ENCODE measurements at regions not wholly inside any gene's neighbourhood (a gene's known extent, or its start where the extent isn't known, plus 50 kb on each side); places are given as distances from the start of the nearest gene placed in this dataset.
"Not testable (repeated sequence)": the region's sequence is repeated elsewhere in the genome, so short reads cannot be mapped to it uniquely, and the experiment has no call there.

DNA sequence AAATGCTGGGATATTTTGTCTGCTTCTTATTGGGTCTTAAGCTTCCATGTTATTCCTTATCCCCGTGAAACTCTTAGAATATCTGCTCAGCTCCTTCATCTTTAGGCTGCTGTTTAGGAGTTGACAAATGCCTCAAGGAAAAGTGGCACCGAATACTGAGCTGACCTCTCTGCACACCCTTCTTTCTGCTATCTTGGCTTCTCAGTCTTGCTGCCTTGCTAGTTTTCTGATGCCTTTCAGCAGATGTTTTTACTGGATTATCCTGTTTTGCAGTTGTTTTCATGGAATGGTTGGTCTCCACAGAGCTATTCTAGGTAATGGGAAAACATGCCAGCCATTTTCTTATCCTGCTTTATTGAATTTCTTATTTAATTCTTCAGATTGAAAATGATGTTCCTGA, 86.3 kb downstream of the GYPE start:
- Mint-ChIP-seq H3K4me3 (no peak overlapping the region), H3K27me3 (no peaks in the 10 kb centered on the region), H3K9me3 (ENCODE audit: insufficient read depth) (no peaks in the 10 kb centered on the region), H3K27ac (no peak overlapping the region), H3K4me1 (no peaks in the 10 kb centered on the region)
- Histone ChIP-seq H3K36me3 (replicated peaks in 1 of 2; ENCODE audit: control extremely low read depth in 1 of 2, control insufficient read depth in 1 of 2, extremely low read depth in 1 of 2, insufficient read depth in 2 of 2, low read length in 1 of 2) (no peaks in the 10 kb centered on the region), H3K9me3 (ENCODE audit: control extremely low read depth in 1 of 3, control insufficient read depth in 2 of 3, insufficient read depth in 1 of 3, low read length in 2 of 3) (no peaks in the 10 kb centered on the region), H3K9ac (ENCODE audit: low read length) (no peak overlapping the region), H2AFZ (ENCODE audit: insufficient read depth, low read depth, low read length, poor library complexity, severe bottlenecking) (no peak overlapping the region), H3K27me3 (replicated peaks in 1 of 4; ENCODE audit: control extremely low read depth in 1 of 4, control insufficient read depth in 3 of 4, insufficient read depth in 4 of 4, low read length in 3 of 4) (no peaks in the 10 kb centered on the region), H3K4me2 (replicated peaks; ENCODE audit: low read depth, low read length, poor library complexity, severe bottlenecking) (no peak overlapping the region), H3K27ac (ENCODE audit: low read length in 2 of 2) (no peak overlapping the region), H4K20me1 (ENCODE audit: control insufficient read depth, insufficient read depth, low read length, poor library complexity, severe bottlenecking) (no peaks in the 10 kb centered on the region), H3K79me2 (ENCODE audit: control insufficient read depth, insufficient read depth, low read length) (no peaks in the 10 kb centered on the region), H3K4me3 (ENCODE audit: control extremely low read depth in 1 of 5, extremely low read depth in 1 of 5, insufficient read depth in 1 of 5, low read depth in 2 of 5, low read length in 4 of 5) (no peak overlapping the region), H3K4me1 (ENCODE audit: control insufficient read depth in 2 of 2, insufficient read depth in 2 of 2, low read length in 2 of 2) (no peaks in the 10 kb centered on the region)
- intact Hi-C loops (cut with micrococcal nuclease) = no loop called here
- no peak for DNase-seq
- no peak for ATAC-seq (ENCODE audit: low read depth)
- CTCF ChIA-PET = no interaction called here
- no peak for TF ChIP-seq EZH2 (IDR thresholded peaks at IDR 0.05; ENCODE audit: borderline replicate concordance, insufficient read depth, low read depth, low read length, poor library complexity, severe bottlenecking)
- TF ChIP-seq, protein P1, sequence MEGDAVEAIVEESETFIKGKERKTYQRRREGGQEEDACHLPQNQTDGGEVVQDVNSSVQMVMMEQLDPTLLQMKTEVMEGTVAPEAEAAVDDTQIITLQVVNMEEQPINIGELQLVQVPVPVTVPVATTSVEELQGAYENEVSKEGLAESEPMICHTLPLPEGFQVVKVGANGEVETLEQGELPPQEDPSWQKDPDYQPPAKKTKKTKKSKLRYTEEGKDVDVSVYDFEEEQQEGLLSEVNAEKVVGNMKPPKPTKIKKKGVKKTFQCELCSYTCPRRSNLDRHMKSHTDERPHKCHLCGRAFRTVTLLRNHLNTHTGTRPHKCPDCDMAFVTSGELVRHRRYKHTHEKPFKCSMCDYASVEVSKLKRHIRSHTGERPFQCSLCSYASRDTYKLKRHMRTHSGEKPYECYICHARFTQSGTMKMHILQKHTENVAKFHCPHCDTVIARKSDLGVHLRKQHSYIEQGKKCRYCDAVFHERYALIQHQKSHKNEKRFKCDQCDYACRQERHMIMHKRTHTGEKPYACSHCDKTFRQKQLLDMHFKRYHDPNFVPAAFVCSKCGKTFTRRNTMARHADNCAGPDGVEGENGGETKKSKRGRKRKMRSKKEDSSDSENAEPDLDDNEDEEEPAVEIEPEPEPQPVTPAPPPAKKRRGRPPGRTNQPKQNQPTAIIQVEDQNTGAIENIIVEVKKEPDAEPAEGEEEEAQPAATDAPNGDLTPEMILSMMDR (IDR thresholded peaks at IDR 0.05) = no peak
- POLR2A ChIA-PET = no interaction called here
- 100% methylated on average over 1 of the region's 2 CpGs for WGBS (ENCODE audit: insufficient coverage)

DNA sequence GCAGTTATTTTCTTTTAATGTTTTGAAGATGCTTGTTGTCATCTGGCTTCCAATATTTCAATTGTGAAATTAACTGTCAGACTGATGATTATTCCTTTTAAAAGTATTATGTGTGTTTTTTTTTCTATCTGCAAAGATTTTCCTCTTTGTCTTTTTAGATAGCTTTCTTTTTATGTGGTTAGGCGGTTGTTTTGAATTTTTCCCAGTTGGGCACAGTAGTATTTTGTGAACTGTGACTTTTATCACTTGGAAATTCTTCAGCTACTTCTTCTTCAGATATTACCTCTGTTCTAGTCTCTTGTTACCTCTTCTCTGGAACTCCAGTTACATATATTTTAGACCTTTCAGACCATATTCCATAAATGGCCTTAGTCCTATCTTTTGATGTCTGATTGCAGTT, 87.5 kb downstream of the GYPE start:
- ATAC-seq (ENCODE audit: low read depth); H3K27me3 Mint-ChIP-seq; H3K9ac ChIP-seq (ENCODE audit: low read length); H3K4me2 ChIP-seq (replicated peaks; ENCODE audit: low read depth, low read length, poor library complexity, severe bottlenecking); H3K4me1 Mint-ChIP-seq; H3K27me3 ChIP-seq (replicated peaks in 1 of 4; ENCODE audit: control extremely low read depth in 1 of 4, control insufficient read depth in 3 of 4, insufficient read depth in 4 of 4, low read length in 3 of 4); H3K4me3 Mint-ChIP-seq; H3K36me3 ChIP-seq (replicated peaks in 1 of 2; ENCODE audit: control extremely low read depth in 1 of 2, control insufficient read depth in 1 of 2, extremely low read depth in 1 of 2, insufficient read depth in 2 of 2, low read length in 1 of 2); H4K20me1 ChIP-seq (ENCODE audit: control insufficient read depth, insufficient read depth, low read length, poor library complexity, severe bottlenecking); H3K4me1 ChIP-seq (ENCODE audit: control insufficient read depth in 2 of 2, insufficient read depth in 2 of 2, low read length in 2 of 2); H3K9me3 Mint-ChIP-seq (ENCODE audit: insufficient read depth); H3K4me3 ChIP-seq (ENCODE audit: control extremely low read depth in 1 of 5, extremely low read depth in 1 of 5, insufficient read depth in 1 of 5, low read depth in 2 of 5, low read length in 4 of 5); CTCF ChIA-PET; H3K27ac Mint-ChIP-seq; intact Hi-C loops (cut with micrococcal nuclease); H2AFZ ChIP-seq (ENCODE audit: insufficient read depth, low read depth, low read length, poor library complexity, severe bottlenecking); POLR2A ChIA-PET; H3K9me3 ChIP-seq (ENCODE audit: control extremely low read depth in 1 of 3, control insufficient read depth in 2 of 3, insufficient read depth in 1 of 3, low read length in 2 of 3); H3K27ac ChIP-seq (ENCODE audit: low read length in 2 of 2); DNase-seq; H3K79me2 ChIP-seq (ENCODE audit: control insufficient read depth, insufficient read depth, low read length): not testable (repeated sequence)
- WGBS (ENCODE audit: insufficient coverage) = no CpG with 5 or more reads among the region's 1 CpG

DNA sequence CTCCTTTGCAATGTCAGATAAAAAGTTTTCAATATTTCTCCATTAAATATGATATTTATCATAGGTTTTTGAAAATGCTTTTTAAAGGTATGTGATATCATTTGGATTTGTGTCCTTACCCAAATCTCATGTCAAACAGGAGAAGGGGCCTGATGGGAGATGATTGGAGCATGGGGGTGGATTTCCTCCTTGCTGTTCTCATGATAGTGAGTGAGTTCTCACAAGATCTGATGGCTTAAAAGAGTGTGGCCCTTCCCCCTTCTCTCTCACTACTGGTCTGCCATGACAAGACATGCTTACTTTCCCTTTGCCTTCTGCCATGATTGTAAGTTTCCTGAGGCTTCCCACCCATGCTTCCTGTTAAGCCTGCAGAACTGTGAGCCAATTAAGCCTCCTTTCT, 90.0 kb downstream of the GYPE start:
- H3K4me1 Mint-ChIP-seq; H3K27me3 Mint-ChIP-seq; H3K27ac ChIP-seq (ENCODE audit: low read length in 2 of 2); H3K4me3 Mint-ChIP-seq; CTCF ChIA-PET; H3K27me3 ChIP-seq (replicated peaks in 1 of 4; ENCODE audit: control extremely low read depth in 1 of 4, control insufficient read depth in 3 of 4, insufficient read depth in 4 of 4, low read length in 3 of 4); H3K27ac Mint-ChIP-seq; H3K9me3 ChIP-seq (ENCODE audit: control extremely low read depth in 1 of 3, control insufficient read depth in 2 of 3, insufficient read depth in 1 of 3, low read length in 2 of 3); H3K4me1 ChIP-seq (ENCODE audit: control insufficient read depth in 2 of 2, insufficient read depth in 2 of 2, low read length in 2 of 2); H3K4me3 ChIP-seq (ENCODE audit: control extremely low read depth in 1 of 5, extremely low read depth in 1 of 5, insufficient read depth in 1 of 5, low read depth in 2 of 5, low read length in 4 of 5); POLR2A ChIA-PET; H3K9ac ChIP-seq (ENCODE audit: low read length); H3K36me3 ChIP-seq (replicated peaks in 1 of 2; ENCODE audit: control extremely low read depth in 1 of 2, control insufficient read depth in 1 of 2, extremely low read depth in 1 of 2, insufficient read depth in 2 of 2, low read length in 1 of 2); intact Hi-C loops (cut with micrococcal nuclease); H3K79me2 ChIP-seq (ENCODE audit: control insufficient read depth, insufficient read depth, low read length); ATAC-seq (ENCODE audit: low read depth); H3K4me2 ChIP-seq (replicated peaks; ENCODE audit: low read depth, low read length, poor library complexity, severe bottlenecking); H2AFZ ChIP-seq (ENCODE audit: insufficient read depth, low read depth, low read length, poor library complexity, severe bottlenecking); DNase-seq; H4K20me1 ChIP-seq (ENCODE audit: control insufficient read depth, insufficient read depth, low read length, poor library complexity, severe bottlenecking); H3K9me3 Mint-ChIP-seq (ENCODE audit: insufficient read depth): not testable (repeated sequence)
